ENCODE measurements at regions not wholly inside any gene's neighbourhood (a gene's known extent, or its start where the extent isn't known, plus 50 kb on each side); places are given as distances from the start of the nearest gene placed in this dataset.
"Not testable (repeated sequence)": the region's sequence is repeated elsewhere in the genome, so short reads cannot be mapped to it uniquely, and the experiment has no call there.

- TF ChIP-seq CTCF (IDR thresholded peaks at IDR 0.05; ENCODE audit: low read depth, low read length, poor library complexity, severe bottlenecking); EZH2phosphoT487 (IDR thresholded peaks at IDR 0.05; ENCODE audit: borderline replicate concordance, low read length): not testable (repeated sequence)
Observed at GRCh38 chr20:30234477-30234876, 1023.0 kb upstream of the DEFB115 start.
